Kidney epithelial cell (primary cell): ENCODE measurements at regions not wholly inside any gene's neighbourhood (a gene's known extent, or its start where the extent isn't known, plus 50 kb on each side); places are given as distances from the start of the nearest gene placed in this dataset.

Experiments used
- DNase-seq: peaks from one replicate; pipeline ENCODE4 v3.0.0-alpha.2; 2010; ENCODE audit warnings: low read depth
- H3K27me3 ChIP-seq: 2 replicates; pipeline ENCODE4 v1.6.0; 2011; ENCODE audit warnings: low read length; ENCODE audit not compliant: control insufficient read depth, insufficient read depth
- H3K36me3 ChIP-seq: 2 replicates; pipeline ENCODE4 v1.5.1; 2011; ENCODE audit warnings: low read length; ENCODE audit not compliant: control insufficient read depth, insufficient read depth
- H3K4me3 ChIP-seq: 2 replicates; pipeline ENCODE4 v1.5.1; 2011; ENCODE audit warnings: low read depth, mild to moderate bottlenecking, control low read depth, low read length
- TF ChIP-seq, protein P1 (sequence below): IDR thresholded peaks from 2 replicates; pipeline ENCODE4 v1.5.1; 2011; ENCODE audit warnings: mild to moderate bottlenecking, moderate library complexity, low read length, control low read depth, inconsistent platforms; ENCODE audit not compliant: insufficient read depth, poor library complexity, severe bottlenecking

- Histone ChIP-seq H3K4me3 (no peak overlapping the region), H3K27me3 (no peaks in the 10 kb centered on the region), H3K36me3 (no peaks in the 10 kb centered on the region)
- TF ChIP-seq, protein P1, sequence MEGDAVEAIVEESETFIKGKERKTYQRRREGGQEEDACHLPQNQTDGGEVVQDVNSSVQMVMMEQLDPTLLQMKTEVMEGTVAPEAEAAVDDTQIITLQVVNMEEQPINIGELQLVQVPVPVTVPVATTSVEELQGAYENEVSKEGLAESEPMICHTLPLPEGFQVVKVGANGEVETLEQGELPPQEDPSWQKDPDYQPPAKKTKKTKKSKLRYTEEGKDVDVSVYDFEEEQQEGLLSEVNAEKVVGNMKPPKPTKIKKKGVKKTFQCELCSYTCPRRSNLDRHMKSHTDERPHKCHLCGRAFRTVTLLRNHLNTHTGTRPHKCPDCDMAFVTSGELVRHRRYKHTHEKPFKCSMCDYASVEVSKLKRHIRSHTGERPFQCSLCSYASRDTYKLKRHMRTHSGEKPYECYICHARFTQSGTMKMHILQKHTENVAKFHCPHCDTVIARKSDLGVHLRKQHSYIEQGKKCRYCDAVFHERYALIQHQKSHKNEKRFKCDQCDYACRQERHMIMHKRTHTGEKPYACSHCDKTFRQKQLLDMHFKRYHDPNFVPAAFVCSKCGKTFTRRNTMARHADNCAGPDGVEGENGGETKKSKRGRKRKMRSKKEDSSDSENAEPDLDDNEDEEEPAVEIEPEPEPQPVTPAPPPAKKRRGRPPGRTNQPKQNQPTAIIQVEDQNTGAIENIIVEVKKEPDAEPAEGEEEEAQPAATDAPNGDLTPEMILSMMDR: no peak
- DNase-seq: no peak
These were observed 118.7 kb upstream of the PTPRG start for GRCh38 chr3:61442696-61443095.

DNA sequence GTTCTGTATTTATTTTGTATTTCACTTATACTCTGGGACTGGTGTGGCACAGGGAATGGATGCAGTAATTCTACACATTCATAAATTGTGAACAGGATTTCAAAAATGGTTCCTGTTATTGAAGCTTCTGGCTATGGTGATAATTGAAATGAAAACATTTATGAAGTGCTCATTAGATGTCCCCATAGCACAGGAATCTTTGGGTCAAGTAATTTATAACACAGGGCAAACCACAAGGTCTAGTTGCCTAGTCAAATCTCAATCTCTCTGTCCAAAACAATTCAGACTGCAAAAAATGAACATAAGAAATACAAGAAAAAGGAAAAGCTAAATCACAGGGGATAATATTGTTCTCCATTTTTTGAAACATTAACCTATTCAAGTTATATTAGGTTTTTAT is 117.5 kb upstream of the PTPRG start:
- no peak for DNase-seq
- TF ChIP-seq, protein P1: no peak
- H3K27me3 ChIP-seq: no peaks in the 10 kb centered on the region
- H3K4me3 ChIP-seq: no peak overlapping the region
- no peaks in the 10 kb centered on the region for H3K36me3 ChIP-seq

- H3K36me3 ChIP-seq: no peaks in the 10 kb centered on the region
- no peak for DNase-seq
- TF ChIP-seq, protein P1: no peak
- no peak overlapping the region for H3K4me3 ChIP-seq
- H3K27me3 ChIP-seq: no peaks in the 10 kb centered on the region
These were observed 116.6 kb upstream of the PTPRG start for GRCh38 chr3:61444782-61445181.

GRCh38 chr3:61445924-61446323 is 115.4 kb upstream of the PTPRG start:
- Histone ChIP-seq H3K36me3 (no peaks in the 10 kb centered on the region), H3K4me3 (no peak overlapping the region), H3K27me3 (no peaks in the 10 kb centered on the region)
- TF ChIP-seq, protein P1: no peak
- no peak for DNase-seq

DNA sequence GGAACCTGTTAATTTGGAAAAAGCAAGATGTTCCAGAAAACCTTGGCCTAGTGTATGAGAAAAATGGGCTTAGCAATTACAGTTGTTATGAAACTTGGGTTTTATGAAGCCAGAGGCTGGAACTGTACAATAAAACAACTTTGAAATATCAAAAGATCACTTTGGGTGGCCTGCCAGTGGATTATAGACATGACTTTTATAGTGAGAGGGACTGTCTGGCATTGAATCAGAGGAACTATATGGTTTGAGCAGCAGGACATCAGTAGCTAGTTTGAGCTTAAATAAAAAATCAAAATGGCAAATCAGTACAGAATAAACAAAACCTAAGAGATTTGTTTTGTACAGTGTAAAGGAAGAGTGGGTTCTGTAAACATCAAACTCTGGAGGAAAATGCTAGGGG is 115.0 kb upstream of the PTPRG start:
- no peaks in the 10 kb centered on the region for H3K36me3 ChIP-seq
- H3K4me3 ChIP-seq: no peak overlapping the region
- DNase-seq: no peak
- TF ChIP-seq, protein P1: no peak
- no peaks in the 10 kb centered on the region for H3K27me3 ChIP-seq

DNA sequence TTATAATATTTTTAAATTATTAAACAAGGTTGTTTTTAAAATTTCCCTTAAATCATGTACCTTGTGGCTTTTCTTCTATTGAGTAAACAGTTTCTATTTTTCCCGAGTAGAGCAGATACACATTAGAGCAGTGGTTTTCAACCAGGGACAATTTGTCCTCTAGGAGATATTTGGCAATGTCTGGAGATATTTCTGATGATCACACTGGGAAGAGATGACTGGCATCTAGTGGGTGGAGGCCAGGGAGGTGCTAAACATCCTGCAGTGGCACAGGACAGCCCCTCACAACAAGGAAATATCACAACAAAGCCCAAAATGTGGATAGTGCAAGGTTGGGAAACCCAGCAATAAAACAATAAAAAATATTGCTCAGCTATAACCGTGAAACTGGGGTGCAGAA is 113.0 kb upstream of the PTPRG start:
- Histone ChIP-seq H3K27me3 (no peaks in the 10 kb centered on the region), H3K4me3 (no peak overlapping the region), H3K36me3 (no peaks in the 10 kb centered on the region)
- DNase-seq: no peak
- TF ChIP-seq, protein P1: no peak
